GM21576 (cell line): ENCODE measurements at regions not wholly inside any gene's neighbourhood (a gene's known extent, or its start where the extent isn't known, plus 50 kb on each side); places are given as distances from the start of the nearest gene placed in this dataset.
"Not testable (repeated sequence)": the region's sequence is repeated elsewhere in the genome, so short reads cannot be mapped to it uniquely, and the experiment has no call there.

Experiments used
- ATAC-seq: cut with Tn5 transposase; IDR thresholded peaks from one replicate; pipeline ENCODE4 v1.9.1; 2021; ENCODE audit warnings: mild to moderate bottlenecking, moderate library complexity; ENCODE audit not compliant: unreplicated experiment

DNA sequence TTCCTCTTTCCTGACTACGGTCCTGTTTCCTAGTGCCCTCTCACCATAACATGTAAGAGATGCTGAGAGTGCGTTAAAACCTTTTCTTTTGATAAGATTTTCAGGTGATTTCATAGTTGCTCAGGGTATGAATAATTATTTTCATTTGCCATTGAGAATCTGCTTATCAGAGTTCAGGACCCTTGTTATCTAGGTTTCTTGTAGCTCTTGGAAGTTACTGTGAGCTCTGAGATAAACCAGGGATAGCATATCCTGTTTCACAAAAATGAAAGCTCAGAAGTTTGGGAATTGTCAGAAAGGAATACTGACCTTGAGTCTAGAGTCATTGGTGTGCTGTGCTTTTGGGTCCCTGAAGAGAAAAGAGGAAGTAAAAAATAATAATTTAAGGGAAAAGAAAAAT is 76.8 kb upstream of the PRKG1 start:
- no peak for ATAC-seq

DNA sequence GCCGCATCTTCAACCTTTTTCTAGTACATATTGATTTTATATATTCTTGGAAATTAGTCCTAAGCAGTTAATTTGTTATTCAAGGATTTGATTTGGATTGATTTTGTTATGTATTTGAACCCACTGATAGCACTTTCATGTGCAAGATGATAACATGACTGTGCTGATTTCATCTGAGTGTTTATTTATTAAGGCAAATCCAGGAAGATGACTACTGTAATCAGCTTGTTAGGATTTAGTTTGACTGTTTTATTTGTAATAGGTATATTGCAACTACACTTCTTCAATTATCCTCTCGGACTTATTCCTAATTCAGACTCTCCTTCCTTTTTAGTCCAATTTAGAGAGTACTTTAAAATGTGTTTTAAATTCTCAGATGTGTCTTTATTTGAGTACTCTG is 75.1 kb upstream of the PRKG1 start:
- ATAC-seq: no peak

DNA sequence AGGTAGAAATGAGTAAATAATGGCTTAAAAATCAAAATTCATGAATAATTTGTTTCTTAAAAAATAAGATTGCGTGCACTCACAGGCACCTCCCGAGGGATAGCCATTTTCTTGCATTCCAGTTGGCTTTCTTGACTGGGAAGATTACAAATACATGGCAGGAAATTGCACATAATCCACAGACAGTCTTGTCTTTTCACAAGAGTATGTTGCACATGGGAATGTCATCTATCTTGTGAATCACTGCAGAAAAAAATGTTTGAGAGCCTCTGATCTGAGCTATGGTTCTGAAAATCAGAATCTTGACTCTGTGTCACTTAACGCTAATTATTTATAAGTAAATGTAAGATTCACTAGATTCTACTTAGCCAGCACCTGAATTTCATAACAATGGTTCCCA is 74.1 kb upstream of the PRKG1 start:
- no peak for ATAC-seq

DNA sequence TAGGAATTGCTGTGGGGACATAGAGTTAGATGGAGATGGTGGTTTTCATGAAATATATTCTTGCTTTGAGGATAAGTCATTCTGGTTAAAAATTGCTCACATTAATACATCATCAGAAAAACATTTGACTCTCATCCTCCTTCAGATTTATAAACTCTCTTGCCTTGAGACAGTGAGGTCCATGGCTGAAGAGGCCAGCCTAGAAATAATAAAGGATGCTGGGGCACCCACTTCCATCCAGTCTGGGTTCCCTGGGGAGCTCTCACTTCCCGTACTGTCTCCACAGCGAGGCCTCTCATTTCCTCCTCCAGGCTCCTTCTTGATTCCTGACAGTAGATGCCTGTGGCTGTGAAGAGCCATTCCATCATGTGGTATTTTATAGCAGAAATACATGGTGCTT is 73.3 kb upstream of the PRKG1 start:
- no peak for ATAC-seq

DNA sequence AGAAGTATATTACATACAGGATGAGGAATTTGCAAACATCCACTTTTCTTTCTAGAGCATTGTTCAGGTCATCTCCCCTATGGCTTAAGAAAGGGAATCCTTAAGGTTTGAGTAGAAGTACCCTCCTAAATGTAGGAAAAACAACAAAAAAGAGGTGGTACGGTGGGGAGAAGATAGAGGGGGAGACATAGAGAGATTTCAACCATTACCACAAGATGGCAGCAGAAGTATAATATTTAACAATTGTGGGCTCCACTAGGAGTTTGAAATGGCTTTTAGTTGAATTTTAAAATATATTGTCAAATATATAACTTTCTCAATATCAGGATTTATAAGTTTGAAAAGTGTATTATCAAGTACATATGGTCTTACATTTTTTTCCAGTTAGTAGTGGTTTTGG is 72.7 kb upstream of the PRKG1 start:
- ATAC-seq: no peak

DNA sequence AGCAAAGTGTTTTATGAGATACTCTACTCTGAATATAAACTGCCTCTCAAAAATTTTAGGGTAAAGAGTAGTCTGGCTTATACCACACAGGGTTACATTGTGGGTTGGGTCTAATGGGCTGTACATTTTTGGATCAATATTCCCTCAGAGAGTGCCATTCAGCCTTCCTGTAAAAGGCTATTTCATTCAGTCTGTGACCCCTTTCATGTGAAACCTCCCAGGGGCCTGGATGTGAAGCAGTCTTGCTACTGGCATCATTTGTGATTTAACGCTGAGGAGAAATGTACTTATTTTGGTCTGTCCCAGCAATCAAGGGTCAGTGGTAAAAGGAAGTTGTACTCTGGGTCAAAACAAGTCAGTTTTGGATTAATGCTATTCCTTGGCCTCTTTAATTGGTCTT is 71.8 kb upstream of the PRKG1 start:
- no peak for ATAC-seq

DNA sequence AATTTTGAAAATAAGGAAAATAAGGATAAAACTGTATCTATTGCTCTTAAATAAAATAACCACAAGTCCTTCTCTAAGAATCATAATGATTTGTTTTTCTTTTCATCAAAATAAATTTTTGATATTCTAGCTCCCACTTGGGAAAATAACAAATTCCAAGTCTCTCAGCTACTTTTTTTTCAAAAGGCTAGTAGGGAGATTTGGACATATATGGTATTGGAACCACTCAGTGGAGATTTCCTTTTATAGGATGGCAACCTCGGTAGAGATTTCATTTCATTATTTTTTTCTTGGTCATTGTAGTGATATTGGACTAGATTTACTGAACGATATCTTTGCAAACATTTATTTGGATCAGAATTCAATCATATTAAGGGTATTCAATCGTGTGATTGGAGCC is 69.5 kb upstream of the PRKG1 start:
- no peak for ATAC-seq

DNA sequence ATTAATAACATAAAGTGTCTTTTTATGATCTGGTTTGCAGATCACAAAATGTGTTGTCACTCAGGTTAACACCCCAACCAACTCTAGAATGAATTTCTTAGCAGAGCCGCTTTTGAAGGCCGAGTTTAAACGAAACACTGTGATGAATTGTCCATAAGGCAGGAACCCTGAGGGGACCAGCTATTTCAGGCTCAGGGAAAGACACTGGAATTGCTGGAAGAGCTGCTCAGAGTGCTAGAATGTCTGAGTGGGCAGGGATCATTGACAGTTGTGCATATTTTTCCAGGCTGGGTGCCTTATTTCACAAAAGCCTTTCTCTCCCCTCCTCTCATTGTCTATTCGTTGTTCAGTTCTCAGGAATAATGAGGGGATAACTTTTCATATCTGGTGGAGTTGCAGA is 68.7 kb upstream of the PRKG1 start:
- no peak for ATAC-seq

DNA sequence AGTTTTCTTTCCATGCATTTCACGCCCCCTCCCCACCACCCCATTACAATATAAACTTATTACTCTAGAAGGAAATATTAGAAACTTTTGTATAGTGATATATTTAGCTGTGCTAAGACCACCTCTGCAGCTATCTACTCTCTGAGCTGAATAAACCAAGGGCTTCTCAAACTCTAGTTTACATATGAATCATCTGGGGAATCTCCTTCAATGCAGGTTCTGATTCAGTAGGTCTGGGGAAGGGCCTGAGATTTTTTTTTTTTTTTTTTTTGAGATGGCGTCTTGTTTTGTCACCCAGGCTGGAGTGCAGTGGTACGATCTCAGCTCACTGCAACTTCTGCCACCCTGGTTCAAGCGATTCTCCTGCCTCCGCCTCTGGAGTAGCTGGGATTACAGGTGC is 67.6 kb upstream of the PRKG1 start:
- no peak for ATAC-seq

DNA sequence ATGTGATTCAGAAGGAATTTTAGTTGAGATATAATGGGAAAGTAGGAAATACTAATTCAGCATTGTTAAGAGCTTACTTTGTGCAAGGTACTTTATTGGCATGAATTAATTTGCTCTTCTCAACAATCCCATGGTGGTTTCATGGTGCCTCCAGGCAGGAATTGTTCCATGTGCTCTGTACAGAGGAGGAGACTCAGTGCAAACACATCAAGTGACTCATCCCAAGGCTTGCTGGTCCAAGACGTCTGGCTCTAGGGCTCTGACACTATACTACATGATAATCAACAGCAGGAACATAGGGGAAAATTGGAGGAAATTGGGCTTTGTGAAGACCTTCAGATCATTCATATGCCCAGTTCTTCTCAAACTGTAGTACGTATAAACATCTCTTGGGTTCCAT is 66.5 kb upstream of the PRKG1 start:
- no peak for ATAC-seq

DNA sequence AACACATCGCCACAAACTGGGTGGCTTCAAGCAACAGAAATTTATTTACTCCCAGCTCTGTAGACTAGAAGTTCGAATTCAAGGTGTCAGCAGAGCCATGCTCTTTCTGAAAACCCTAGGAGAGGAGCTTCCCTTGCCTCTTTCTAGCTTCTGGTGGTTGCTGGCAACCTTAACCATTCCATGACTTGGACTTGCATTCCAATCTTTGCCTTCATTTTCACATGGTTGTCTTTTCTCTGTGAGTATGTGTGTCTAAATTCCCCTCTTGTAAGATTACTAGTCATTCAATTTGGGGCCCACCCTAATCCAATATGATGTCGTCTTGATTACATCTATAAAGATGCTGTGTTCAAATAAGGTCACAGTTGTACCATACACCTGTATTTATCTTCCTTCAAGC is 65.9 kb upstream of the PRKG1 start:
- ATAC-seq: no peak

DNA sequence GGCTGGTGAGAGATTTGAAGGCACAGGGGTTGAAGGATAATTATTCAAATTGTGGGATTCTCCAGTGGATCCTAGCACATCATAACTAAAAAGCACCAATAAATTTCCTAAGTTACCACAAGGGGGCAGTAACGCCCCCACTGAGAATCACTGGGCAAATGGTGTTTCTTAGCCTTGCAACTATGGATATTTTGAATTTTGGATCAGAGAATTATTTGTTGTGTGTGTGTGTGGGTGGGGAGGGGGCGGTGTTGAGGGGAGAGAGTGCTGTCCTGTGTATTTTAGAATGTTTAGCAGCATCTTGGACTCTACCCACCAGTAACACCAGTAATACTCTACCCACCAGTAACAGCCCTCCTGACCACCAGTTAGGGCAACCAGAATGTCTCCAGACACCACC is 63.3 kb upstream of the PRKG1 start:
- ATAC-seq: peak; percentile 68

DNA sequence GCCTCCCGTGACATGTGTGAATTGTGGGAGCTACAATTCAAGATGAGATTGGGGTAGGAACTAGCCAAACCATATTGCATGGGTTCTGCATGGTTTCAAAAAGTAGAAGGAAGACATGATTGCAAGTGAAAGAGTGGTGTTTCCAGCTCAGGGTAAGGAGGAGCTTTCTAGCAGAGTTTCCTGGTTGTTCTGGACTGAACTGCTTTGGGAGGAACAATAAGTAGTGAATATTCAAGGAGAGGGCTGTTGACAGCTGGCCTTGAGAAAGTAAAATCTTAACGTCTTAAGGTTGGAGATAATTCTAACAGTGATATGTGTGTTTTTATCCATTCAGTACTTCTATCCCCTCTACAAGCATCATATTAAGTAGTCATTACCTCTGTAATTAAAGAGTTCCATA is 62.2 kb upstream of the PRKG1 start:
- no peak for ATAC-seq

DNA sequence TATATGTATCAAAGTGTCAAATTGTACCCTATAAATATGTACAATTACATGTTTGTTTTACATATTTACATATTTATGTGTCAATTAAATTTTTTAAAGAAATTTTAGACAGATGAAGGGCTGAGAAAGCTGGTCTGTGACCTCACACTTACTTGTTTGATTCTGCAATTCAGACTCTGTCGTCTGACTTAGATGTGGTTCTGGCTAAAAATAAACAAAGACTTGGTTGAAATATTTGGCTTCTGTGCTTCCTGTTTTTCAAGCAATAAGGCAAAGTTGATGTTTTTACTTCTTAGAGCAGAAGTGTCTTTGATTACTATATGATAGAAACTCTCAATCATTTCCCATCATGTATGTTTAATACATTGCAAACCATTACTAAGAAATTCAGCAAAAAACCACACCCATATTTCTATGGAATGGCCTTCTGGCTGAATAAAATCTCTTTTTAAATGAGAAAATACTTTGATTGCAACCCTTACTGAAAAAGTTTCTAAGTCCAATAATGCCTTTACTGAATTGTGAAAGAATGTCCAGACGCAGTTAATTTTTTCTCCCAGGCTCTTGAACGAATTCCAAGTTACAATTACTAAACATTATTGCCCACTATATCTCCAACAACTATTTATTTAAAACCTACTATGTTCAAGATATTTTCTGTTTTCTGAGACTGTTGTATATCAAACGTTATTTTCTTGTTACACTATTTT is 59.5 kb upstream of the PRKG1 start:
- ATAC-seq: no peak

DNA sequence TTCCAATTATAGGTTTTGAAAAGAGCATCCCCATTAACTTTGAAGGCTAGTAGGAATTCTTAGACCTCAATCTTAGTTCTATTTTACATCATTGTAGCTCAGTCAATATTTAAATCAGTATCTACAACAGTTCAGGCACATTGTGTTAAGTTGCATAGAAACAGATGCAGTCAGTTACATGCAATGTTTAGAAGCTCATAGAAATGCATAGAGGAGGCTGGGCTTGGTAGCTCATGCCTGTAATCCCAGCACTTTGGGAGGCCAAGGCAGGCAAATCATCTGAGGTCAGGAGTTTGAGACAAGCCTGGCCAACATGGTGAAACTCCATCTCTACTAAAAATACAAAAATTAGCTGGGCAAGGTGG is 58.9 kb upstream of the PRKG1 start:
- ATAC-seq: not testable (repeated sequence)

DNA sequence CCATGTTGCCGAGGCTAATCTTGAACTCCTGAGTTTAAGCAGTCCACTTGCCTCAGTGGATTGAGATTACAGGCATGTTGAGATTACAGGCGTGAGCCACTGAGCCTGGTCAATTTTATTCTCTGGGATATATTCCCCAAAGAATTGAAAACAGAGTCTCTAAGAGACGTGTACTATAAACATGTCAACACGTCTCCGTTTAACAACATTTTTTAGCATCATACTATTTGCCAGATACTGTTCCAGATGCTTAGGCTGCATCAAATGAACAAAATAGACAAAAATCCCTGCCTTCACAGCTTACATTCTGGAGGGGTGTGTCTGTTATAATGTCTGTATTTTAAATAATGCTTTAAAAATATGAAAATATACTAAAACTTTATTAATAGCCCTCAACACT is 54.1 kb upstream of the PRKG1 start:
- ATAC-seq: no peak

DNA sequence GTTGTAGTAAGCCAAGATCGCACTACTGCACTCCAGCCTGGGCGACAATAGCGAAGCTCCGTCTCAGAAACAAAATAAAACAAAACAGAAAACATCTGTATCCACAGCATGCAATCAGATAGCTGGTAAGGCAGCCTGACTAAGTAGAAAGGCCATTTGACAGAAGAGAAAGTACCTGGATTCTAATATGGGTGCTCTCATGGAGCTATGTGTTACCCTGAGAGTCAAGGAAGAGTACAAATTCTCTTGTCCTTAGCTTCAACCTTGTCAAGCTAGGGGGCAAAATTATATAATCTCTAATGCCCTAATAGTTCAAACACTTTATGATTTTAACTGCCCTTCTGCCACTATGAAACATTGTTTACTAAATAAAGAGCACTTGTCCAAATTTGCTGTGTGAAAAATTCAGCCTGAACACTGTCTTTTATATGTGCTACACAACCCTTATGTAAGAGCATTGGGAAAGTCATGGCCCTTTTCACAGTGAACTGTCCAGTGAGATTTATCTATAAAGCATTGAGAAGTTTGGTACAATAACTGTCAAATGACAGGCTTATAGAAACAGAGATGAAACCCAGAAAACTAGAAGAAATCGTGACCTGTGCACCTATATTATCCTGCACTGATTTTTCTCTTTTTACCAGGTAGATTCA is 51.2 kb upstream of the PRKG1 start:
- ATAC-seq: no peak

DNA sequence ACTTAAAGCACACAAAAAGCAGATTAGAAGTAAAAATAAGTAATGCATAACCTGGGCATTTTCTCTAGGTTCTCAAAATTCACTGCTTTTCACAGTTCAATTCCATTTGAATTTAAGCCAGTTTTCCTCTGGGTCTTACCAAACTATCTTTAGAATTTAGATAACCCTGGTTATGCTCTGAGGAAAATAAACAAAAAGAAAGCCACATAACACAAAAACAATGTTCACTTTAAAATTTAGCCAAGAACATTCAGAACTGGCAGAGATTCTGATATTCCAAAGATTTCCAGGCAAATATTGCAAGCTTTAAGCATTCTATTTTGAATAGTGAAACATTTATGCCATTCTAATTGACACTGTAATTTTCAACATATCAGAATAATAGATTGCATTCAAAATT is 50.7 kb upstream of the PRKG1 start:
- no peak for ATAC-seq
